A673 (cell line): ENCODE measurements at regions not wholly inside any gene's neighbourhood (a gene's known extent, or its start where the extent isn't known, plus 50 kb on each side); places are given as distances from the start of the nearest gene placed in this dataset.

Source experiments
- CTCF ChIP-seq: fragments of 300-800, 200-600 bp; sonication (generic); conservative IDR thresholded peaks from 2 replicates; pipeline ENCODE4 v1.5.1; 2017; ENCODE audit warnings: low read depth, mild to moderate bottlenecking, antibody characterized with exemption, low read length, moderate library complexity, mixed read lengths
- EZH2 ChIP-seq: fragments of 200-600 bp; sonication (generic); IDR thresholded peaks from 2 replicates; pipeline ENCODE4 v1.6.1; 2017; ENCODE audit warnings: borderline replicate concordance, low read depth, mild to moderate bottlenecking, mixed read lengths, antibody characterized with exemption, low read length; ENCODE audit not compliant: poor library complexity, severe bottlenecking

- TF ChIP-seq CTCF = no peak
- no peak for TF ChIP-seq EZH2
Measured at GRCh38 chr4:100268789-100269188, 78.5 kb upstream of the DDIT4L start.
